Stimulated activated CD4-positive, alpha-beta T cell treated with anti-CD3 and anti-CD28 coated beads, Interleukin-4, amount 100 ng/mL, for 24 hours (primary cell): ENCODE measurements at regions not wholly inside any gene's neighbourhood (a gene's known extent, or its start where the extent isn't known, plus 50 kb on each side); places are given as distances from the start of the nearest gene placed in this dataset.
"Not testable (repeated sequence)": the region's sequence is repeated elsewhere in the genome, so short reads cannot be mapped to it uniquely, and the experiment has no call there.

Experiments
- DNase-seq: peaks from one replicate; pipeline ENCODE4 v3.0.0-alpha.2; 2020

DNA sequence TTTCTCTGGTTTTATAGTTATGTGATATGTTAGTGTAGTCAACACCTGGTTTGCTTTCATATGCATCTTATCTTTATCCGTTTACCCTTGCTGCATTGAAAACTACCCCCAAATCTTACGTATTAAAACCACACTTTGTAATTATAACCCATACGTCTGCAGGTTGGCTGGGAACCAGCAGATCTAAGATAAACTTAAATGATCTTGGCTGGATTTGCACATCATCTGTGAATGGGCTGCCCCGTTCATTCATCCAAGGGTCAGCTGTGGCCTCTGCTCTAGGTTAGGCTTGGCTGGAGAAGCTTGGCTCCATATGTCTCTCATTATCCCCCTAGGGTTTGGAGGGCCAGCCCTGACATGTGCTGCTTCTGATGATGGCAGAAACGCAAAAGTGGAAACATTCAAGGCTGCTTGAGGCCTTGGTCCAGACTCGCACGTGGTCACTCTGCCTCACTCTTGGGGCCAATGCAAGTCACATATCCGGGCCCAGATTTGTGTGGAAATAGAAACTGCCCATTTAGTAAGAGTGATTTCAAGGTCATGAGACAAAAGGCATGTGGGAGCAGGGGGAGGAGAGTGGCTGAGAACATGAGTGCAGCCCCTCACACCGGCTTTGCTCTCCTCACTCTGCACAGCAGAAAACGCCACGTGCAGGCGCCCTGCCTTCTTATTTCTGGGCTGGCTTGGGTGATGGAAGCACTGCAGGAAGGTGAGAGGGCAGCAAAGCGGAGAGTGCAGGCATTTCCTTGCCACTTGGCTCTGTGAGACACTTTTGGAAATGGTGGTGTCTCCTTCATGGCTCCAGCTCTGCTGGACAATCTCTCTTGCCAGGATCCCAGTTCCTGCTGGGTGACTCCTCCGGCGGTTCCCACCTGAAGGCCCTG is 553.8 kb downstream of the GLRX3 start:
- no peak for DNase-seq

DNA sequence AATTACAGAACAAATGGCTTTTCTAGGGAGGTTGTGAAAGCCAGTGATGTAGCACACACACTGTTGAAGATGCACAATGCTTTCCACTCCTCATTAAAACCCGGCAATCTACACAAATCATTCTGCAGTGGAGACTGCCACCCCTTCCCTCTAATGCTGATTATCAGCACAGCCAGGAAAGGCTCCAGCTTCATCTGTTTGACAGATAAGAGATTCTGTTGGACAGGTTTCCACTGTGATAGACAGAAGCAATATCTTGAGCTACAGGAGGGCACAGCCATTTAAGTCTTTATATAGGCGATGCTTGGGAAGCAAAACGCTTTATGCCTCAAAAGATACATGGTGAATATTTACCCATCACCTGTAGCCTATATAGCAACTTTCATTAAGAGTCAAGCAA is 555.6 kb downstream of the GLRX3 start:
- DNase-seq = no peak

- DNase-seq = no peak
Observed at GRCh38 chr10:130696870-130697269, 560.7 kb downstream of the GLRX3 start.

DNA sequence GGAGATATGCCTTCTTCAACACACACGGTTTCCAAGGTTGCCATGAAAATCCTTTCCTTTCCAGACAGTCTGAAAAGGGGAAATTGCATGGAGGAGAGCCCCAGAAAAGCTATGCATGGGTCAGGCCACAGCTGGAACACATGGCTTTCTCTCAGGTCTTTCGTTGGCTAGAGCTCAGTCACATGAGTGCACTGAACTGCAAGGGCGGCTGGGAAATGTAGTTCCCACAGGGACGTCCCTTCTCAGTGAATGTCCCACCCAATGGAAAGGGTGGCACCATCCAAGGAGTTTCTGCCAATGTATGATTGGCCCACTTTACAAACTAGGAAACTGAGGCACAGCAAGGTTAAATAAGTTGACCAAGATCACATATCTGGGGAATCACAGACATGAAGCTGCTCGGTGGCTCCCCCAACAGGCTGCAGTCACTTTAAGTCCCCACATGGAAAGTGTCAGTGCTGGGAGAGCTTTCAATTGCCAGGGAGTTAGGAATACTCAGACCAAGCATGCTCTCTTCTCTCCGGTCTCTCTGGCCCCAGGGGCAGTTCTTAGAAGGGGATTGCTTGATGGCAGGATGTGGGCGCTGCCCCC is 571.3 kb downstream of the GLRX3 start:
- DNase-seq = no peak

GRCh38 chr10:130708465-130709070 is 572.4 kb downstream of the GLRX3 start:
- DNase-seq = no peak

DNA sequence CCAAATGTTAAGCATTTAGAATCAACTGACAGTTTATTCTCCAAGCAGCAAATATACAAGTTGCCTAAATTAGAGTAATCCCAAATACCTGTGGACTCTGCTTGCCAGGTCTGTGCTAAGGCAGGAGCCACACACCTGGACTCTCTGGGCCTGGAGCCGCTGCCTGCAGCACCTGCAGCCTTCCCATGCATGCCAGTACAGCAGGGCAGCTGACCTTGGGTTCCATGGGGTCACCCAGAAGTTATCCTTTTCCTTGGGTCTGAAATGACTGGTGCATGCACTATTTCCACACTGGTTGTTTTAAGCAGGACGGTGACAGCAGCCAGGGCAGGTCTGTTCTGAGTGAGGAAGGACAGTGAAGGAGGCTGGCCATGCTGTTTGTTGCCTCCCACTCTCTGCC is 573.2 kb downstream of the GLRX3 start:
- no peak for DNase-seq

GRCh38 chr10:130711072-130711471 is 574.9 kb downstream of the GLRX3 start:
- DNase-seq = no peak

DNA sequence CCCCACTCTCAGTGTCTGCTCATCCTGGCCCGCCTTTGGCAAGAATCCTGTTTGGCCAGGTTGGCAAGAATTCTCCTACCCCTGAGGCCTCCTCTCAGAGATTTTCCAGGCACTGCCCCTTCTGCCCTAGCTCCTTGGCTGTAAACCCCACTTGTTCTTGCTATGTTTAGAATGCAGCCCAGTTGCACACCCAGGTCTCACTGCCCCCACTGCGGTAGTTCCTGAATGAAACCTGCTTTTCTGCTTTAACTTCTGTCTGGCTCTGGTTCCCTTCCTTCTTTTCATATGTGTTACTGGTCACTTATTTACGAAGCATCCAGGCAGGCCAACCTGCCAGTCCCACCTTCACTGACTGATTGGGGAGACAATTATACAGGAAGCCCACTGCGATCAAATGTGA is 576.9 kb downstream of the GLRX3 start:
- no peak for DNase-seq

- no peak for DNase-seq
Observed at GRCh38 chr10:130713731-130714130, 577.5 kb downstream of the GLRX3 start.

GRCh38 chr10:130714742-130715467 is 578.7 kb downstream of the GLRX3 start:
- DNase-seq = no peak

DNA sequence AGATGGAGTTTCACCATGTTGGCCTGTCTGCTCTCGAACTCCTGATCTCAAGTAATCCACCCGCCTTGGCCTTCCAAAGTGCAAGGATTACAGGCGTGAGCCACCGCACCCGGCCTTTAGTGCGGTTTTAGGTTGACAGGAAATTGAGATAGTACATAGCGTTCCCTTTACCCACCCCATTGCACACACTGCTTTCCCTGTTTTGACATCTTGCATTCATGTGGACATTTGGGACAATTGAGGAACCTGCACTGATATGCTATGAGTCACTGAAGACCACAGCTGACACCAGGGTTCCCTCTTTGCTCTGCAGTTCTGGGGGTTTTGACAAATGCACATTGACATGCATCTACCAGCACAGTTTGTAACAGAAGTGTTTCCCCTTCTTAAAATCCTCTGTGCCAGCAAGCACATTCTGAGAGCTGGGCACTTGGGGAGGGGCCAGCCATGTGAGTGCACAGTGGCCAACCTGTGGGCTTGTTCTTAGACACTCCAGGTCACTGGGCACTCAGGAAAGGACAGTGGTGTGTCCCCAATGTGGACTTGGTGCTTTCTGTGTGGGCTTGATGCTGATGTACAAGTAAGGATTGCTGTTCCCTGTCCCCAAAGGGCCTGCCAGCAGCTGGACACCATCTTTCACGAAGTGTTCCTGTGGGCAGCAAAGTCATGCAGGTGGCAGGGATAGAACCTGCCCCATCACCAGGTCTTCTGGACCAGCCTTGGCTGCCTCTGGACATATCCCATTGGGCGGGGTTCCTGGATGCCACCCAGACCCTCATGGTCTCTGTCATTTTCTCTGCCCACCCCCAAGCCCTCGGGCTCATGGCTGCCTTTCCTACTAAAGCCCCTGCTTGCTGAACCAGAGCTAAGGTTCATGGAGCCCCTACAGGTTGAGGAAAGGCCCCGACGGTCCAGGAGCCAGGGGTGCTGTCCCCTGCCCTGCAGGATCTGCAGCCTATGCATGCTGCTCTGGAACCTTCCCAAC is 579.8 kb downstream of the GLRX3 start:
- DNase-seq = no peak

DNA sequence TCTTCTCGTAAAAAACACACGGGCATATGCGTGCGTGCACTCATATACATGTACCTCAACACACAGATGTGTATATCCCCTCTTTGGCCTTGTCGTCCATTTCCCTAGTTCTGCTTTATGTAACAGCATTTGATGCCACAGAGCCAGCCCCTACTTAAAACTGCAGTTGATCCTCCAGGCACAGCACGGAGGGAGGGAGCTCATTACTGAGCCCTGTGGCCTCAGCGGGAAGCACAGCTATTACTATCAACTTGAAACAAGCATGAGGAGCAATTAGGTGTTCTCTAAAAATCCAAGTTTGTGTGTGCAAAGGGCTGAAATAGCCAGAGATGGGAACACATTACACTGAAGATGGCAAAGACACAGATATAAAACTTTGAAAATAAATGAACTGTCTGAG is 580.9 kb downstream of the GLRX3 start:
- no peak for DNase-seq

DNA sequence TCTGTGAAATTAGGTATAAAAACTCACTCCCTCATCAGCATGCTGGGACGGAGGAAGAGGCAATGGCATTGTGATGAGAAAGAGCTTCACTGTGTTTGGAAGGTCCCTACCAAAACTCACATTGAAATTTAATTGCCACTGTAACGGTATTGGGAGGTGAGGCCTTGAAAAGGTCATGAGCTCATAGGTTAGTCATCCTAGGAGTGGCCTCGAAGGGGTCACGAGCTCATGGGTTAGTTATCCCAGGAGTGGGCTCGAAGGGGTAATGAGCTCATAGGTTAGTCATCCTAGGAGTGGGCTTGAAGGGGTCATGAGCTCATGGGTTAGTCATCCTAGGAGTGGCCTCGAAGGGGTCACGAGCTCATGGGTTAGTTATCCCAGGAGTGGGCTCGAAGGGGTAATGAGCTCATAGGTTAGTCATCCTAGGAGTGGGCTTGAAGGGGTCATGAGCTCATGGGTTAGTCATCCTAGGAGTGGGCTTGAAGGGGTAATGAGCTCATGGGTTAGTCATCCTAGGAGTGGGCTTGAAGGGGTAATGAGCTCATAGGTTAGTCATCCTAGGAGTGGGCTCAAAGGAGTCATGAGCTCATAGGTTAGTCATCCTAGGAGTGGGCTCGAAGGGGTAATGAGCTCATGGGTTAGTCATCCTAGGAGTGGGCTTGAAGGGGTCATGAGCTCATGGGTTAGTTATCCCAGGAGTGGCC is 582.7 kb downstream of the GLRX3 start:
- not testable (repeated sequence) for DNase-seq

DNA sequence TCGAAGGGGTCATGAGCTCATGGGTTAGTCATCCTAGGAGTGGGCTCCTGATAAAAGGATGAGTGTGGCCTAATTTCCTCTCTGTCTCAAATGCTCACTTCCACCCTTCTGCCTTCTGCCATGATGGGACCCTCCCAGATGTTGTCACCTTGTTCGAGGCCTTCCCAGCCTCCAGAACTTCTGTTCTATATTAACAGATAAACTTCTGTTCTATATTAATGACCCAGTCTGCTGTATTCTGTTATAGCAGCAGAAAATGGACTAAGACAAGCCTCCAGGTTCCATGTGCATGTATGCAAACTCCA is 583.2 kb downstream of the GLRX3 start:
- no peak for DNase-seq

- DNase-seq = no peak
Observed at GRCh38 chr10:130720235-130720634, 584.0 kb downstream of the GLRX3 start.

- no peak for DNase-seq
Observed at GRCh38 chr10:130721971-130722370, 585.8 kb downstream of the GLRX3 start.

- DNase-seq = no peak
Observed at GRCh38 chr10:130723704-130724103, 587.5 kb downstream of the GLRX3 start.

GRCh38 chr10:130725474-130725970 is 586.0 kb downstream of the TCERG1L start:
- DNase-seq = no peak

- no peak for DNase-seq
Observed at GRCh38 chr10:130726996-130727725, 584.4 kb downstream of the TCERG1L start.

DNA sequence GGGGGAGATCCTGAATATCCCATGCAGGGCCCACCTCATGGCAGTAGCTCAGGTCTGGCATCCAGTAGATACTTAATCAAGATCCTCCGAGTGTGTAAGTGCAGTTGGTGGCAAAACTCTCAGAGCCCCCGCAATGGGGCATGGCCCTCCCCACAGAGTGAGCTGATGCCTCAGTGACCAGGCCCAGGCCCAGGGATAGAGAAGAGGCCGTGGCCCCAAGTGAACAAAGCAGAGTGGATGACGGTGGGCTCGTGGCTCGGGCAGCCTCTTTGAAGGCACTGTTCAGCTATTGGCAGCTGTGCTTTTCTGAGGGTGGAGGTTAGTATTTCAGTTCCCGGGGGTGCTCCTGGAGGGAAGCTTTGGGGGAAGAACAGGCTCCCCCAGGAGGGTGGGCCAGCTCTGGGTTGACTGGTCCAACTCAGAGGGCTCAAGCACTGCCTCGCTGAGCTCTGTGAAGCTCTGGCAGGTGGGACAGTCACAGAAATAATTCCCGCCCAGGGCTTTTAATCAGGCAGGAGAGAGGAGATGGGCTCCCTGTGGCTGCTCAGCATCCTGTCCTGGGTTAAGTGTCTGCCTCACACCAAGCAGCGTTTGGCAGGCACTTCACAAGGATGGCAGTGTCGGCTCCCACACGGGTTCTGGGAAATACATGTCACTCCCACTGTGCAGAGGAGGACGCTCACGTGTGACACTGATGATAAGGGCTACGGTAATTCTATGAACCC is 583.6 kb downstream of the TCERG1L start:
- no peak for DNase-seq
